Right cardiac atrium (tissue), 5 donors: ENCODE measurements at regions not wholly inside any gene's neighbourhood (a gene's known extent, or its start where the extent isn't known, plus 50 kb on each side); places are given as distances from the start of the nearest gene placed in this dataset.

Source experiments
- ATAC-seq, 2 donors: fragments of 200-7000 bp; cut with Tn5 transposase; one replicate each; pipeline versions ENCODE4 v1.8.0 to v1.9.1; 2020; ENCODE audit warnings: moderate library complexity in 2 of 2, mild to moderate bottlenecking in 1 of 2
- DNase-seq, 3 donors: peaks; one replicate each; pipeline ENCODE4 v3.0.0-alpha.2; 2020
- H3K27ac ChIP-seq: one replicate; pipeline ENCODE4 v1.5.1; 2013; ENCODE audit warnings: mild to moderate bottlenecking, low read length, control low read depth, moderate library complexity
- H3K27me3 ChIP-seq: one replicate; pipeline ENCODE4 v1.6.1; 2013; ENCODE audit not compliant: control insufficient read depth, insufficient read depth
- H3K4me1 ChIP-seq: one replicate; pipeline ENCODE4 v1.6.1; 2013; ENCODE audit warnings: low read length; ENCODE audit not compliant: control insufficient read depth, insufficient read depth
- H3K4me3 ChIP-seq: one replicate; pipeline ENCODE4 v1.5.1; 2013; ENCODE audit warnings: low read length, control low read depth
- H3K9me3 ChIP-seq: one replicate; pipeline ENCODE4 v1.6.1; 2013; ENCODE audit warnings: low read length; ENCODE audit not compliant: control insufficient read depth
- WGBS: extraction: QIAGEN DNeasy Blood & Tissue Kit; methylation state at CpG from one replicate; pipeline ENCODE4 v1.1.7; 2013; 5-methylcytosine and 5-hydroxymethylcytosine counted together
- intact Hi-C, 4 donors: fragments of 100-400 bp; cut with DNase I; formaldehyde crosslinking; loops; one replicate each; pipeline versions ENCODE4 v1.11.0 to v1.14.0; 2022 to 2023
- donor health status: healthy with polysubstance abuse.
- donor health status: DM: no; HTN: yes; CAD: no.
- donor health status: DM: no; HTN: no; CAD: no.
- donor health status: DM: no; HTN: yes; CAD: no; lungs with severe emphysema.
- donor health status: DM: yes; HTN: yes; CAD: no.

- no peaks in the 10 kb centered on the region for H3K9me3 ChIP-seq
- H3K4me1 ChIP-seq, result no peaks in the 10 kb centered on the region
- no peaks in the 10 kb centered on the region for H3K27me3 ChIP-seq
- no peak overlapping the region for H3K4me3 ChIP-seq
- ATAC-seq (no peak), DNase-seq (no peak)
- H3K27ac ChIP-seq, result no peak overlapping the region
- intact Hi-C loops, result no loop called here
- 39% methylated on average over 2 of the region's 2 CpGs for WGBS
Observed at GRCh38 chr21:23083242-23083641, 2085.0 kb downstream of the NCAM2 start.

GRCh38 chr21:23093259-23093658, 2095.1 kb downstream of the NCAM2 start:
- Histone ChIP-seq H3K4me1 (no peaks in the 10 kb centered on the region), H3K4me3 (no peak overlapping the region), H3K9me3 (no peaks in the 10 kb centered on the region), H3K27ac (no peak overlapping the region), H3K27me3 (no peaks in the 10 kb centered on the region)
- DNase-seq (no peak), ATAC-seq (no peak)
- intact Hi-C loops, result no loop called here
- WGBS, result 64% methylated on average over 2 of the region's 2 CpGs

GRCh38 chr21:23099185-23099584, 2101.0 kb downstream of the NCAM2 start:
- H3K27ac ChIP-seq, result no peak overlapping the region
- no peaks in the 10 kb centered on the region for H3K4me1 ChIP-seq
- intact Hi-C loops, result no loop called here
- no peaks in the 10 kb centered on the region for H3K9me3 ChIP-seq
- no peak for ATAC-seq
- H3K4me3 ChIP-seq, result no peak overlapping the region
- DNase-seq, result no peak
- H3K27me3 ChIP-seq, result no peaks in the 10 kb centered on the region

- H3K27ac ChIP-seq, result no peak overlapping the region
- WGBS, result 95% methylated on average over 14 of the region's 14 CpGs
- DNase-seq (peak in 1 of 3 donors; percentile 27), ATAC-seq (no peak)
- intact Hi-C loops, result no loop called here
- no peaks in the 10 kb centered on the region for H3K9me3 ChIP-seq
- no peak overlapping the region for H3K4me3 ChIP-seq
- no peaks in the 10 kb centered on the region for H3K4me1 ChIP-seq
- H3K27me3 ChIP-seq, result no peaks in the 10 kb centered on the region
Observed at GRCh38 chr21:23101111-23101510, 2102.9 kb downstream of the NCAM2 start.

GRCh38 chr21:23108533-23108932, 2110.3 kb downstream of the NCAM2 start:
- intact Hi-C loops, result no loop called here
- DNase-seq, result no peak
- no peak for ATAC-seq
- no peaks in the 10 kb centered on the region for H3K4me1 ChIP-seq
- no peak overlapping the region for H3K27ac ChIP-seq
- H3K27me3 ChIP-seq, result no peaks in the 10 kb centered on the region
- no peak overlapping the region for H3K4me3 ChIP-seq
- no peaks in the 10 kb centered on the region for H3K9me3 ChIP-seq

- DNase-seq (no peak), ATAC-seq (no peak)
- H3K27ac ChIP-seq, result no peak overlapping the region
- WGBS, result 49% methylated on average over 3 of the region's 3 CpGs
- H3K27me3 ChIP-seq, result no peaks in the 10 kb centered on the region
- H3K9me3 ChIP-seq, result no peaks in the 10 kb centered on the region
- intact Hi-C loops, result no loop called here
- H3K4me3 ChIP-seq, result no peak overlapping the region
- no peaks in the 10 kb centered on the region for H3K4me1 ChIP-seq
Observed at GRCh38 chr21:23111070-23111600, 2112.9 kb downstream of the NCAM2 start.

- WGBS, result 58% methylated on average over 1 of the region's 1 CpG
- H3K4me3 ChIP-seq, result no peak overlapping the region
- no peak overlapping the region for H3K27ac ChIP-seq
- no peaks in the 10 kb centered on the region for H3K27me3 ChIP-seq
- H3K9me3 ChIP-seq, result no peaks in the 10 kb centered on the region
- ATAC-seq (no peak), DNase-seq (no peak)
- intact Hi-C loops, result no loop called here
- H3K4me1 ChIP-seq, result no peaks in the 10 kb centered on the region
Observed at GRCh38 chr21:23119491-23119890, 2121.3 kb downstream of the NCAM2 start.

GRCh38 chr21:23127973-23128372, 2129.8 kb downstream of the NCAM2 start:
- DNase-seq (no peak), ATAC-seq (no peak)
- WGBS, result 74% methylated on average over 8 of the region's 8 CpGs
- no peaks in the 10 kb centered on the region for H3K27me3 ChIP-seq
- intact Hi-C loops, result no loop called here
- no peaks in the 10 kb centered on the region for H3K9me3 ChIP-seq
- H3K27ac ChIP-seq, result no peak overlapping the region
- H3K4me3 ChIP-seq, result no peak overlapping the region
- no peaks in the 10 kb centered on the region for H3K4me1 ChIP-seq

GRCh38 chr21:23130308-23130707, 2132.1 kb downstream of the NCAM2 start:
- no peak for ATAC-seq
- Histone ChIP-seq H3K27me3 (no peaks in the 10 kb centered on the region), H3K27ac (no peak overlapping the region), H3K4me1 (no peaks in the 10 kb centered on the region), H3K9me3 (no peaks in the 10 kb centered on the region), H3K4me3 (no peak overlapping the region)
- intact Hi-C loops, result no loop called here
- DNase-seq, result no peak

GRCh38 chr21:23131177-23131576, 2133.0 kb downstream of the NCAM2 start:
- no peak overlapping the region for H3K4me3 ChIP-seq
- intact Hi-C loops, result no loop called here
- no peak for DNase-seq
- no peaks in the 10 kb centered on the region for H3K4me1 ChIP-seq
- WGBS, result 72% methylated on average over 6 of the region's 6 CpGs
- no peak for ATAC-seq
- H3K27ac ChIP-seq, result no peak overlapping the region
- H3K9me3 ChIP-seq, result no peaks in the 10 kb centered on the region
- H3K27me3 ChIP-seq, result no peaks in the 10 kb centered on the region

- ATAC-seq (no peak), DNase-seq (no peak)
- no peaks in the 10 kb centered on the region for H3K27me3 ChIP-seq
- no peaks in the 10 kb centered on the region for H3K4me1 ChIP-seq
- 77% methylated on average over 2 of the region's 2 CpGs for WGBS
- no peak overlapping the region for H3K4me3 ChIP-seq
- H3K27ac ChIP-seq, result no peak overlapping the region
- intact Hi-C loops, result no loop called here
- H3K9me3 ChIP-seq, result no peaks in the 10 kb centered on the region
Observed at GRCh38 chr21:23138797-23139196, 2140.6 kb downstream of the NCAM2 start.

- WGBS, result 27% methylated on average over 1 of the region's 1 CpG
Observed at GRCh38 chr21:23152130-23152529, 2153.9 kb downstream of the NCAM2 start.

More at GRCh38 chr21:23152130-23152529, 2153.9 kb downstream of the NCAM2 start:
- H3K9me3 ChIP-seq, result no peaks in the 10 kb centered on the region
- H3K27ac ChIP-seq, result no peak overlapping the region
- H3K27me3 ChIP-seq, result no peaks in the 10 kb centered on the region
- no peaks in the 10 kb centered on the region for H3K4me1 ChIP-seq
- ATAC-seq (no peak), DNase-seq (no peak)
- H3K4me3 ChIP-seq, result no peak overlapping the region
- intact Hi-C loops, result no loop called here
